DOHH2 (cell line): ENCODE measurements at regions not wholly inside any gene's neighbourhood (a gene's known extent, or its start where the extent isn't known, plus 50 kb on each side); places are given as distances from the start of the nearest gene placed in this dataset.

Source experiments
- EZH2phosphoT487 ChIP-seq: fragments of 200-600 bp; sonication (generic); IDR thresholded peaks from 2 replicates; pipeline ENCODE4 v1.6.1; 2017; ENCODE audit warnings: borderline replicate concordance, mild to moderate bottlenecking, antibody characterized with exemption, low read length, moderate library complexity, mixed read lengths
- TF ChIP-seq, protein P1 (sequence below): fragments of 200-600 bp; sonication (generic); IDR thresholded peaks from one replicate; pipeline ENCODE4 v1.5.1; 2014; ENCODE audit warnings: antibody characterized with exemption, mild to moderate bottlenecking, low read depth, low read length; ENCODE audit not compliant: poor library complexity, severe bottlenecking

DNA sequence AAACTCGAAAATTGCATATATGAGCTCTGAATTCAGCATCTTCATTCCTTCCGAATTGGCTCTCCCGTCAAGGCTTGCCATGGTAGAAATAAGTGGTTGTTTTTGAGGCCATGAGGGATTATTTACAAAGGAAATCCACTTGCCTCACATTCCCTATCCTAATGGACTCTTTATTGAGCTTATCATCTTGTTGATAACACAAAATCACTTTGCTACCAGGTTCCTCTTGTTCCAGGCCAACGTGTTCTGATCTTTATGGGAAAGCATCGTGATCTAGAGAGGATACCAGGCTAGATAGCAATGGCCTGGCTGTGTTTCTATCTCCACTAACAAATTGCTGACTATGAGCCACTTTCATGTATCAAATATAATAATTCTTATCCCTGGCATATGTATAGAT is 811.7 kb downstream of the TLR4 start:
- TF ChIP-seq, protein P1, sequence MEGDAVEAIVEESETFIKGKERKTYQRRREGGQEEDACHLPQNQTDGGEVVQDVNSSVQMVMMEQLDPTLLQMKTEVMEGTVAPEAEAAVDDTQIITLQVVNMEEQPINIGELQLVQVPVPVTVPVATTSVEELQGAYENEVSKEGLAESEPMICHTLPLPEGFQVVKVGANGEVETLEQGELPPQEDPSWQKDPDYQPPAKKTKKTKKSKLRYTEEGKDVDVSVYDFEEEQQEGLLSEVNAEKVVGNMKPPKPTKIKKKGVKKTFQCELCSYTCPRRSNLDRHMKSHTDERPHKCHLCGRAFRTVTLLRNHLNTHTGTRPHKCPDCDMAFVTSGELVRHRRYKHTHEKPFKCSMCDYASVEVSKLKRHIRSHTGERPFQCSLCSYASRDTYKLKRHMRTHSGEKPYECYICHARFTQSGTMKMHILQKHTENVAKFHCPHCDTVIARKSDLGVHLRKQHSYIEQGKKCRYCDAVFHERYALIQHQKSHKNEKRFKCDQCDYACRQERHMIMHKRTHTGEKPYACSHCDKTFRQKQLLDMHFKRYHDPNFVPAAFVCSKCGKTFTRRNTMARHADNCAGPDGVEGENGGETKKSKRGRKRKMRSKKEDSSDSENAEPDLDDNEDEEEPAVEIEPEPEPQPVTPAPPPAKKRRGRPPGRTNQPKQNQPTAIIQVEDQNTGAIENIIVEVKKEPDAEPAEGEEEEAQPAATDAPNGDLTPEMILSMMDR, result no peak
- no peak for TF ChIP-seq EZH2phosphoT487
